ENCODE measurements at regions not wholly inside any gene's neighbourhood (a gene's known extent, or its start where the extent isn't known, plus 50 kb on each side); places are given as distances from the start of the nearest gene placed in this dataset.
"Not testable (repeated sequence)": the region's sequence is repeated elsewhere in the genome, so short reads cannot be mapped to it uniquely, and the experiment has no call there.

GRCh38 chr2:87488021-87488420 is 259.9 kb upstream of the PLGLB2 start:
- TF ChIP-seq, protein P1, sequence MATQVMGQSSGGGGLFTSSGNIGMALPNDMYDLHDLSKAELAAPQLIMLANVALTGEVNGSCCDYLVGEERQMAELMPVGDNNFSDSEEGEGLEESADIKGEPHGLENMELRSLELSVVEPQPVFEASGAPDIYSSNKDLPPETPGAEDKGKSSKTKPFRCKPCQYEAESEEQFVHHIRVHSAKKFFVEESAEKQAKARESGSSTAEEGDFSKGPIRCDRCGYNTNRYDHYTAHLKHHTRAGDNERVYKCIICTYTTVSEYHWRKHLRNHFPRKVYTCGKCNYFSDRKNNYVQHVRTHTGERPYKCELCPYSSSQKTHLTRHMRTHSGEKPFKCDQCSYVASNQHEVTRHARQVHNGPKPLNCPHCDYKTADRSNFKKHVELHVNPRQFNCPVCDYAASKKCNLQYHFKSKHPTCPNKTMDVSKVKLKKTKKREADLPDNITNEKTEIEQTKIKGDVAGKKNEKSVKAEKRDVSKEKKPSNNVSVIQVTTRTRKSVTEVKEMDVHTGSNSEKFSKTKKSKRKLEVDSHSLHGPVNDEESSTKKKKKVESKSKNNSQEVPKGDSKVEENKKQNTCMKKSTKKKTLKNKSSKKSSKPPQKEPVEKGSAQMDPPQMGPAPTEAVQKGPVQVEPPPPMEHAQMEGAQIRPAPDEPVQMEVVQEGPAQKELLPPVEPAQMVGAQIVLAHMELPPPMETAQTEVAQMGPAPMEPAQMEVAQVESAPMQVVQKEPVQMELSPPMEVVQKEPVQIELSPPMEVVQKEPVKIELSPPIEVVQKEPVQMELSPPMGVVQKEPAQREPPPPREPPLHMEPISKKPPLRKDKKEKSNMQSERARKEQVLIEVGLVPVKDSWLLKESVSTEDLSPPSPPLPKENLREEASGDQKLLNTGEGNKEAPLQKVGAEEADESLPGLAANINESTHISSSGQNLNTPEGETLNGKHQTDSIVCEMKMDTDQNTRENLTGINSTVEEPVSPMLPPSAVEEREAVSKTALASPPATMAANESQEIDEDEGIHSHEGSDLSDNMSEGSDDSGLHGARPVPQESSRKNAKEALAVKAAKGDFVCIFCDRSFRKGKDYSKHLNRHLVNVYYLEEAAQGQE (IDR thresholded peaks at IDR 0.05), result not testable (repeated sequence)
- not testable (repeated sequence) for TF ChIP-seq FOXA1, RAD21 (IDR thresholded peaks at IDR 0.05)
- TF ChIP-seq, protein P2, sequence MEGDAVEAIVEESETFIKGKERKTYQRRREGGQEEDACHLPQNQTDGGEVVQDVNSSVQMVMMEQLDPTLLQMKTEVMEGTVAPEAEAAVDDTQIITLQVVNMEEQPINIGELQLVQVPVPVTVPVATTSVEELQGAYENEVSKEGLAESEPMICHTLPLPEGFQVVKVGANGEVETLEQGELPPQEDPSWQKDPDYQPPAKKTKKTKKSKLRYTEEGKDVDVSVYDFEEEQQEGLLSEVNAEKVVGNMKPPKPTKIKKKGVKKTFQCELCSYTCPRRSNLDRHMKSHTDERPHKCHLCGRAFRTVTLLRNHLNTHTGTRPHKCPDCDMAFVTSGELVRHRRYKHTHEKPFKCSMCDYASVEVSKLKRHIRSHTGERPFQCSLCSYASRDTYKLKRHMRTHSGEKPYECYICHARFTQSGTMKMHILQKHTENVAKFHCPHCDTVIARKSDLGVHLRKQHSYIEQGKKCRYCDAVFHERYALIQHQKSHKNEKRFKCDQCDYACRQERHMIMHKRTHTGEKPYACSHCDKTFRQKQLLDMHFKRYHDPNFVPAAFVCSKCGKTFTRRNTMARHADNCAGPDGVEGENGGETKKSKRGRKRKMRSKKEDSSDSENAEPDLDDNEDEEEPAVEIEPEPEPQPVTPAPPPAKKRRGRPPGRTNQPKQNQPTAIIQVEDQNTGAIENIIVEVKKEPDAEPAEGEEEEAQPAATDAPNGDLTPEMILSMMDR (IDR thresholded peaks at IDR 0.05; ENCODE audit: low read depth, low read length, missing input control), result not testable (repeated sequence)
